ENCODE measurements at regions not wholly inside any gene's neighbourhood (a gene's known extent, or its start where the extent isn't known, plus 50 kb on each side); places are given as distances from the start of the nearest gene placed in this dataset.

GRCh38 chr4:13816472-13816871 is 188.9 kb upstream of the BOD1L1 start (continued):
- TF ChIP-seq CTCF (IDR thresholded peaks at IDR 0.05; ENCODE audit: control extremely low read depth in 1 of 3, insufficient read depth in 1 of 3, low read depth in 1 of 3, low read length in 3 of 3) (no peak), CTBP2 (IDR thresholded peaks at IDR 0.05; ENCODE audit: borderline replicate concordance, insufficient read depth, insufficient read length, low read length) (no peak), CBX8 (IDR thresholded peaks at IDR 0.05; ENCODE audit: borderline replicate concordance, low read depth, low read length) (no peak)

All from H1 (cell line).